Activated CD8-positive, alpha-beta memory T cell treated with anti-CD3 and anti-CD28 coated beads, Interleukin-2, amount 50 U/mL, for 1 hour (primary cell): ENCODE measurements at regions not wholly inside any gene's neighbourhood (a gene's known extent, or its start where the extent isn't known, plus 50 kb on each side); places are given as distances from the start of the nearest gene placed in this dataset.
"Not testable (repeated sequence)": the region's sequence is repeated elsewhere in the genome, so short reads cannot be mapped to it uniquely, and the experiment has no call there.

Experiments
- DNase-seq: peaks from one replicate; pipeline ENCODE4 v3.0.0-alpha.2; 2020; ENCODE audit errors: extremely low read depth

GRCh38 chr3:10703875-10704274 is 112.2 kb upstream of the SLC6A11 start:
- DNase-seq = no peak

DNA sequence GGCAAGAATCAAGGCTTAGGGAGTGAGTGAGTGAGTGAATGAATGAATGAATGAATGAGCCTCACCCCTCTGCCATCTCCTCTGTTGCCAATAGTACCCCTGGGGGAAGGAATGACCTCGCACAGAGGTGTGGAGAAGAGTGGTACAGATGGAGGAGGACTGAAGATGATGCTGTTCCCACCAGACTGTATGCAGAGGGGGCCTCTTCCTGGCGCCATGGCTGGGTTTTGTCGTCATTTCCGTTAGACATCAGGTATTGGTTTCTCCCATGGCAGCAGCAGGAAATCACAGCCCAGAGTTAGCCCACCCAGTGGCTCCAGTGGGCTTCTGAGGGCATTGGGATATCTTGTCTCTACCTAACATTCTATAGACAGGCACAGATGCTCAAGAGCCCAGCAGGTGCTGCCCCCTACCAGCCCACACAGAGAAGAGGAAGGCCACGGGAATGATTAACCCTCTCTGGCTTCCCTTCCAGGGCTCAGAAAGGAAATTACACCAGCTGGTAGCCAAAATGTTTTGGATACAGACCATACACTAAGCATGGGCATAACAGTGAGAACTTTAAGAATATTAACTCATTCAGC is 109.8 kb upstream of the SLC6A11 start:
- DNase-seq = no peak

DNA sequence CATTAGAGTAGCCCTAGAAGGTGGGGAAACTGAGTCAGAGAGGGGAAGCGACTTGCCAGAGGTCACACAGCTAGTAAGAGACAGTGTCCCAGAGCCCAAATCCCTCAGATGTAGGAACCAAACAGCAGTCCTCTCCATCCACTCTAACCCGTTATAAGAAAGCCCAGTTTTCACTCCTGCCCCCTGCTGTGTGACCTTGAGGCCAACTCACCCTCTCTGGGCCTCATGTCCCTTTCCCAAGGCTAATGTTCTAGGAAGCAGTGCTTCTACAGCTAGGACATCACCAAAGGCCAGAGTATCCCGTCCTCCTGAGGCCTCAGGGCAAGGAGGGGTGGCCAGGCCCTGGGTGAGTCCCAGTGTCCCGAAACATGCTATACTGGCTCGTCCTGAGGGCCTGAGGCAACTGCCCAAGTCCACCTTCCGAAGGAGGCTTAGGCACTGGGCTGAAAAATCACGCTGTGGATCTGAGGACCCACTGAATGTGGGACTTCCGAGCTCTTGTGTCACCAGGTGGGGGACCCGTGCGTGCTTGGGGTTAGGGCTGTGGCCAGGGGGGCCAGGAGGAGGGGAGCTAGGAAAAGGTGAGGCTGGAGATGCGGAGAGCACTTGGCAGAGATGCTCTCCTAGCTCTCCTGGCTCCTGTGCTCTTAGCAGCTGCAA is 109.2 kb upstream of the SLC6A11 start:
- DNase-seq = no peak

DNA sequence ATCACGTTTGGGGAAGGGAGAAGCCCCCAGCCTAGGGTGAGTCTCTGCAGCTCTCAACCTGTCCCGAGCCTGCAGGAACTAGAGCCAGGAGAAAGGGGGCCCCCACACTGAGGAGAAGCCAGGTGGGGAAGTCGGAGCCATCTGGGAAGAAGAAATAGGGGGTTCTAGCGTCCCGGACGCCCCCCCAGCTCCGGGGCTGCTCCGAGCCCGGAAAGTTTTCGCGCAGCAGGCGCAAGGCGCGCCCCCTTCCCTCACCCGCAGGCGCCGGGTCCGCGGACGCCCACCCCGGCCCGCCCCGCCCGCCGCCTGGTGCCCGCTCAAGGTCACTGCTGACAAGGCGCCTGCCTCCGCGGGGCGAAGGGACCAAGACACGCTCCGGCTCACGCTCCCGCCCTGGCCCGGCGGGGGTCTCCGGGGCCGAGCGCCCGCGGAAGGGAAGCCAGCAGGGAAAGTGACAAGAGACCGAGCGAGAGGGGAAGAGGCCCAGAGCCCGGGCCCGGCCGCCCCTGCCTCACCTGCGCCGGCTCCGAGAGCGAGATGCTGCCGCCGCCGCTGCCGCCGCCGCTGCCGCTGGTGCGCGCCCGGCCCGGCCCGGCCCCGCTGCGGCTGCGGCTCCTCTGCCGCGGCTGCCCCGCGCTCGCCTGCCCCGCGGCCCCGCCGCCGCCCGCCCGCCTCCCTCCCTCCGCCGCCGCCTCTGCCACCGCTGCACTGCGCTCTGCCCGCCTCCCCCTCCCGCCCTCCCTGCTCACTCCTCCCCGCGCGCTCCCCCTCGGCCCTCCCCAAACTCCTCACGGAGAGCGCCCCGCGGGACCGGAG is 108.4 kb upstream of the SLC6A11 start:
- no peak for DNase-seq

GRCh38 chr3:10708216-10708893 is 107.7 kb upstream of the SLC6A11 start:
- no peak for DNase-seq

GRCh38 chr3:10709110-10709781 is 106.8 kb upstream of the SLC6A11 start:
- DNase-seq = no peak

DNA sequence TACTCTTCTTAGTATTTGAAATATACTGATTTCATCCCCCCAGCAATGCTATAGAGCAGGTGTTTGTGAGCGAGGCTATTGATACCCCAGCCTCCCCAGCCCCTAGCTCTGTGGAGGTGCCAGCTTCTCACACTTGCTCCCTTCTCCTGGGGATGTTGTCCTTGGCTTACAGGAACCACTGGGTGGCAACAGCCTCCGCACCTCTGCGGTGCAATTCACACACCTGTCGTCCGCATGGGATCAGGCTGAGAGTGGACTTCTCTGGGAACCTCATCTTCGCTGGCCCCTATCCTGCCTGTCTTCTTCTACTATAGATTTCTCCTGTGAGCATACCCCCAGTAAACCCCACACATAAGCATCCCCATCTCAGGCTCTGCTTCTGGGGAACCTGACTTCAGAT is 103.9 kb upstream of the SLC6A11 start:
- no peak for DNase-seq

DNA sequence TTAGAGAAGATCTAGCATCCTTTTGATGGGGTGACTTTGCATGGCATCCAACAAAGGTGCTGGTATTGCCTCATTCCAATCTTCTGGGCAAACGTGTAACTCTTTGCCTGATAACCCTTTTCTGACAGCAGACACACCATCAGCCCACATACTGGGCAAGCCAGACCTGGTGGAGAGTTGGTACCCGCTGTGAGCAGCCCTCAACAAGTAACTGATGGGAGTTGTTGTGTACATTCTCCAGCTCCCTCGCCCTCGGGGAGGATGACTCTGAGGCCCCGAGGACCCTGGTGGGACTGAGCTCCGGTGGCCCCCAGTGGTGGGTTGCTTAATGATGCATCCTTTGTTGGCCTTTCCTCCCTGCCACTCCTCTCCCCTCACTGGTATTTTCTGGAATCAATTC is 102.4 kb upstream of the SLC6A11 start:
- no peak for DNase-seq

DNA sequence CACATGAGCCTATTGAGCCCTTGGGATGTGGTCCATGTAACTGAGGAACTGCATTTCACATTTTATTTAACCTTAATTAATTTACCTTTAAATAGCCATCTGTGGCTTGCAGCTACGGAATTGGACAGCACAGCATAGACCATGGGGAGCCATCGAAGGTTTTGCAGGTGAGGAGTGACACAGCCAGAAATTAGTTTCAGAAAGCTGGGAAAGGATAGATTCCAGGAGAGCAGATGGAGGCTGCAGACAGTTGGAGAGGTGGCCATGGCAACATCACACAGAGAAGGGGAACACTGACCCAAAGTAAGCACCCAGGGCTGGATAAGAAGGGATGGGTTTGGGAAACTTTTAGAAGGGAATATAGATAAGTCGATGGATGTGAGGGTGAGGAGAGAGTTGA is 100.1 kb upstream of the SLC6A11 start:
- no peak for DNase-seq

DNA sequence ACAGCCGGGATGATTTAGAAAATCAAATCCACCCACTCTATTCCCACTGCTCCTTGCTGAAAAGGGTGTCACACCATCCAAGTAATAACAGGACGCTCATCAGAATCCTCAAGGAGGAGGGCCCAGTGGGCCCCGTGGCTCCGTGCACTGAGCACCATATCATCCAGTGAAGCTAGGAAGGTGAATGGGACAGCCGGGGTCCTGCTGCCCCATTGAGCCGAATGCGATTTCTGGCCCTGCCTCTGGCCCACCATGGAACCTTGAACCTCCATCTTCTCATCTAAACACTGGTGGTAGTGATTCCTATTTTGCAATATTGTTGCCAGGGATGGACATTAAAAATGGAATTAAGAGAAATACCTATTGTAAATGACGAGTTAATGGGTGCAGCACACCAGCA is 99.1 kb upstream of the SLC6A11 start:
- DNase-seq = no peak

- DNase-seq = no peak
These were observed 98.3 kb upstream of the SLC6A11 start for GRCh38 chr3:10717756-10718155.

GRCh38 chr3:10721101-10721500 is 94.9 kb upstream of the SLC6A11 start:
- no peak for DNase-seq

DNA sequence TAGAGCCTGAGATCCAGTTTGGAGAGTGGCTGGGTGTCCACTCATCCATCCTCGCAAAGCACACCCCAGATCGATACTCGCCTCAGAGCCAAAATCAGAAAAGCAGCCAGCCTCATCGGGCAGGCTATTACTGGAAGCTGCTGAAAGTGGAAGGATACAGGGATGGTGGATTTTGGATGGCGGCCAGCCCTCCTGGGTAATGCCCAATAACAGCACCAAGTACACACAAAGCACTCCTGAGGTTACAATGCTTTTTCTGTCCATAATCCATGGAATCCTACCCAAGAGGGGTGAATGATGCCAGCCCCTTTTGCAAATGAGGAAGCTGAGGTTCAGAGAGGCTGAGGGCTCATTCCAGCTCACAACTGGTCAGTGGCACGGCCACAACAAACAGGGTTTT is 93.1 kb upstream of the SLC6A11 start:
- no peak for DNase-seq

DNA sequence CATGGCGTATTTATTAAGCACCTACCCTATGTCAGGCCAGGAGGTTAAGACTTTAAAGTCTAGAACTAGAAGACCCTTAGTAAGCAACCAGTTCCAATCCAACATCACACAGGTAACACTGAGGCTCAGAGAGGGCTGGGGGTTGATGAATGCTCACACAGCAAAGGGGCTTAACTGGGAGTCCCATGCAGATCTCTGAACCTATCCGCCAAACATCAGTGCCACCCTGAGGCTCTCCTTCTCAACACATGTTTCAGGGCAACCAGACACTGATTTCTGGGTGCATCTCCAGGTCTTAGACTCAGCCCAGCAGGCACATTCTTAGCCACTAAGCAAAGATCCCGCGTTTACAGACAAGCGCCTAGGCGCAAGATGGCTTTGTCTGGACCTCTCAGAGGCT is 92.0 kb upstream of the SLC6A11 start:
- no peak for DNase-seq

DNA sequence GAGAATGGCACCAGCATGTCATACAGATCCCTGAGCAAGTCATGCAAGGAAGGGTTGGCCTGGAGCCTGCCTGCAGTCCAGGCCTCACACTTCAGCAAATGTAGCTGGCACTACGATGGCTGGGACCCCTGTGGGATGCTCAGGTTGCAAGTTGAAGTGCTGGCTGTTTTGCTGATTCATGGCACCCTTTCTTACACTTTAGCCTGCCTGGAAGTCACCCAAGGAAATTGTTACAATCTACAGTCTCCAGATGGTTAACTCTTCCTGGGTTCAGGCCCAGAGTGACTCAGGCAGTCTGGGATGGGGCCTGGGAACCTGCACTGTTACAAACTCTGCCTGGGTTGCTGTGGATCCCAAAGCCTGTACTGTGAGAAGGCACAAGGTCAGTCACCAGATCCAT is 91.0 kb upstream of the SLC6A11 start:
- no peak for DNase-seq

DNA sequence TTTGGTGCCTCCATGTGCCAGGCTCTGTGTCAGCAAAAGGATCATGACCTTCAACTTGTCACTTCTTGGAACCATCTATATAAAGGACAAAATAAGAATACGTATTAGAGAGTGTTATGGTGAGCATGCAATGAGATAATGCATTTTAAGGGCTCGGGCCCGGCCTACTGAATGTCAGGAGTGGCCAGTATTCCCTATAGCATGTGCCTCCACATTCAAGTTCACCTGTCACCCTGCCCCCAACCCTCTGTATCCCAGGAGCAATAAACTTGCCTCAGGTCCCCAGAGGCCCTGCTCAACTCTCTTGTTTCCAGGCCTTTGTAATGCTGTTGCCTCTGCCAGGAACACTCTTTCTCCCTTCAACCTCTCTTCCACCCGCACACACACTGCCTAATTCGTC is 90.2 kb upstream of the SLC6A11 start:
- DNase-seq = no peak

DNA sequence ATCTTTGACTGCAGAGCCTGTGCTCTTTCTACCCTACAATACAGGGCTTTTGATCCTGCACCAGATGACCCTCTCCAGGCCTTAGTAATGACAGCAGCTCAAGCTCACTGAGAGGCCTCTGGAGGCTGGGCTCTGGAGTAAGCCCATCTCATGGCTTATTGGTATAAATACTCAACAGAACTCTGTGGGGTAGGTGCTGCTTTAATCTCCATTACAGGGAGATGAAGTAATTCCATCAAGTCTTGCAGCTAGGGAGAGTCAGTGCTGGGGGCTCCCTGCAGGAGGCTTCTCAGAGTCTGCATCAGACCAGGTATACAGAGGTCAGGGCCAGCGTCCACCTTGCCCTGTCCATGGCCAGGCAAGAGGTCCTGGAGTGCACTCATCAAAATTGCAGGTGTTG is 89.2 kb upstream of the SLC6A11 start:
- DNase-seq = no peak

GRCh38 chr3:10729439-10729838 is 86.6 kb upstream of the SLC6A11 start:
- no peak for DNase-seq

GRCh38 chr3:10732292-10732691 is 83.7 kb upstream of the SLC6A11 start:
- DNase-seq = no peak

DNA sequence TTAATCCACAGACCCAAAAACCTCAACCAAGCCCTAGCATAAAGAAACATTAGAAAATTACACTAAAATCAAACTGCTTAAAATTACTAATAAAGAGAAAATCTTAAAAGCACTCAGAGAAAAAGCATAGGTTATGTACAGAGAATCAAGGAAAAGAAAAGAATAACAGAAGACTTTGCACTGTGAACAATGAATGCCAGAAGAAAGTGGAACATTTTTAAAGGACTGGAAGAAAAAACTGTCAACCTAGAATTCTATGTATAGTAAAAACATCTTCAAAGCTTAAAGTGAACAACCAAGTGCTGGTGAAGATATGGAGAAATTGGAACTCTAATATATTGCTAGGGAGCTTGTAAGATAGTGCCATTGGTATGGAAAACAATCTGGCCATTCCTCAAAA is 82.7 kb upstream of the SLC6A11 start:
- no peak for DNase-seq

DNA sequence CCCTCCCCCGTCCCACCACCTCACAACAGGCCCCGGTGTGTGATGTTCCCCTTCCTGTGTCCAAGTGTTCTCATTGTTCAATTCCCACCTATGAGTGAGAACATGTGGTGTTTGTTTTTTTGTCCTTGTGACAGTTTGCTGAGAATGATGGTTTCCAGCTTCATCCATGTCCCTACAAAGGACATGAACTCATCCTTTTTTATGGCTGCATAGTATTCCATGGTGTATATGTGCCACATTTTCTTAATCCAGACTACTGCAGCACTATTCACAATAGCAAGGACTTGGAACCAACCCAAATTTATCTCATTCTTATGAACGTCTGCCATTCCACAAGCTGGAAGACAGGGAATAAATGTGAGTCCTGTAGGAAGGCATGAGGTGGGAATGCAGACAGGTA is 79.6 kb upstream of the SLC6A11 start:
- not testable (repeated sequence) for DNase-seq

- DNase-seq = no peak
These were observed 78.2 kb upstream of the SLC6A11 start for GRCh38 chr3:10737785-10738184.
